SH-SY5Y (cell line): ENCODE measurements at regions not wholly inside any gene's neighbourhood (a gene's known extent, or its start where the extent isn't known, plus 50 kb on each side); places are given as distances from the start of the nearest gene placed in this dataset.

ENCODE experiments used
- GATA2 ChIP-seq: IDR thresholded peaks from 2 replicates; pipeline ENCODE4 v1.6.1; 2011; ENCODE audit warnings: mild to moderate bottlenecking, low read depth, low read length
- GATA3 ChIP-seq: IDR thresholded peaks from 2 replicates; pipeline ENCODE4 v1.6.1; 2011; ENCODE audit warnings: low read depth, mild to moderate bottlenecking, low read length, moderate library complexity

- no peak for TF ChIP-seq GATA2
- TF ChIP-seq GATA3 = no peak
Measured at GRCh38 chr13:107969546-107969945, 245.8 kb downstream of the LIG4 start.
